Hepatocyte (in vitro differentiated cells): ENCODE measurements at regions not wholly inside any gene's neighbourhood (a gene's known extent, or its start where the extent isn't known, plus 50 kb on each side); places are given as distances from the start of the nearest gene placed in this dataset.
A peak's percentile ranks its signal among the peaks of the same experiment; 100 is the strongest.

Experiments
- DNase-seq: peaks from one replicate; pipeline ENCODE4 v3.0.0-alpha.2; 2016; ENCODE audit warnings: low spot score
- H2AFZ ChIP-seq: fragments of 200-600 bp; sonication (generic); 2 replicates; pipeline ENCODE4 v1.6.0; 2016; ENCODE audit warnings: antibody characterized with exemption, mild to moderate bottlenecking
- H3K27ac ChIP-seq: fragments of 200-600 bp; sonication (generic); 2 replicates; pipeline ENCODE4 v1.5.1; 2016; ENCODE audit warnings: mild to moderate bottlenecking
- H3K27me3 ChIP-seq: fragments of 200-600 bp; sonication (generic); 2 replicates; pipeline ENCODE4 v1.6.1; 2016
- H3K36me3 ChIP-seq: fragments of 200-600 bp; sonication (generic); replicated peaks from 2 replicates; pipeline ENCODE4 v1.5.1; 2016; ENCODE audit warnings: low read depth; ENCODE audit not compliant: insufficient read depth
- H3K4me1 ChIP-seq: fragments of 200-600 bp; sonication (generic); 2 replicates; pipeline ENCODE4 v1.5.1; 2016; ENCODE audit warnings: mild to moderate bottlenecking, moderate library complexity; ENCODE audit not compliant: insufficient read depth
- H3K4me2 ChIP-seq: fragments of 200-600 bp; sonication (generic); 2 replicates; pipeline ENCODE4 v1.6.0; 2016
- H3K4me3 ChIP-seq: fragments of 200-600 bp; sonication (generic); 2 replicates; pipeline ENCODE4 v1.5.1; 2016; ENCODE audit warnings: mild to moderate bottlenecking
- H3K79me2 ChIP-seq: fragments of 200-600 bp; sonication (generic); 2 replicates; pipeline ENCODE4 v1.6.0; 2017; ENCODE audit warnings: mild to moderate bottlenecking
- H3K9me2 ChIP-seq: fragments of 200-600 bp; sonication (generic); replicated peaks from 2 replicates; pipeline ENCODE4 v1.6.0; 2017; ENCODE audit warnings: mild to moderate bottlenecking; ENCODE audit not compliant: insufficient read depth
- H3K9me3 ChIP-seq: fragments of 200-600 bp; sonication (generic); 2 replicates; pipeline ENCODE4 v1.5.1; 2016; ENCODE audit warnings: low read depth, mild to moderate bottlenecking
- H4K20me1 ChIP-seq: fragments of 200-600 bp; sonication (generic); 2 replicates; pipeline ENCODE4 v1.6.0; 2016; ENCODE audit warnings: mild to moderate bottlenecking; ENCODE audit not compliant: insufficient read depth, poor library complexity, severe bottlenecking
- CTCF ChIP-seq: fragments of 200-600 bp; sonication (generic); IDR thresholded peaks from 2 replicates; pipeline ENCODE4 v1.5.1; 2016; ENCODE audit warnings: antibody characterized with exemption, mild to moderate bottlenecking; ENCODE audit not compliant: poor library complexity
- EZH2 ChIP-seq: fragments of 200-600 bp; sonication (generic); IDR thresholded peaks from 2 replicates; pipeline ENCODE4 v1.6.1; 2016; ENCODE audit warnings: antibody characterized with exemption, mild to moderate bottlenecking, borderline replicate concordance
- EZH2phosphoT487 ChIP-seq: fragments of 200-600 bp; sonication (generic); IDR thresholded peaks from one replicate; pipeline ENCODE4 v1.6.1; 2018; ENCODE audit warnings: antibody characterized with exemption, mild to moderate bottlenecking, low read depth, moderate library complexity; ENCODE audit not compliant: unreplicated experiment, severe bottlenecking
- WGBS: methylation state at CpG from one replicate; pipeline ENCODE4 v1.1.6; 2016; ENCODE audit warnings: low lambda C conversion rate; ENCODE audit errors: missing lambda C conversion rate; 5-methylcytosine and 5-hydroxymethylcytosine counted together

GRCh38 chr11:122334546-122335339 is 218.7 kb upstream of the BLID start:
- TF ChIP-seq EZH2phosphoT487 (no peak), EZH2 (no peak), CTCF (no peak)
- H3K27me3 ChIP-seq, result no peaks in the 10 kb centered on the region
- H3K9me2 ChIP-seq, result no peaks in the 10 kb centered on the region
- no peaks in the 10 kb centered on the region for H3K4me1 ChIP-seq
- no peak for DNase-seq
- H3K36me3 ChIP-seq, result no peaks in the 10 kb centered on the region
- H2AFZ ChIP-seq, result no peak overlapping the region
- 83% methylated on average over 10 of the region's 11 CpGs for WGBS
- H3K4me3 ChIP-seq, result no peak overlapping the region
- H3K27ac ChIP-seq, result peak overlapping the region; percentile 61
- H3K4me2 ChIP-seq, result peak overlapping the region; percentile 44
- H4K20me1 ChIP-seq, result no peaks in the 10 kb centered on the region
- no peaks in the 10 kb centered on the region for H3K79me2 ChIP-seq
- H3K9me3 ChIP-seq, result no peaks in the 10 kb centered on the region

GRCh38 chr11:122333467-122333866 is 217.5 kb upstream of the BLID start:
- WGBS, result 99% methylated on average over 4 of the region's 4 CpGs
- TF ChIP-seq CTCF (no peak), EZH2phosphoT487 (no peak), EZH2 (no peak)
- no peak for DNase-seq
- no peaks in the 10 kb centered on the region for H3K36me3 ChIP-seq
- H3K9me2 ChIP-seq, result no peaks in the 10 kb centered on the region
- H3K9me3 ChIP-seq, result no peaks in the 10 kb centered on the region
- no peak overlapping the region for H3K27ac ChIP-seq
- no peak overlapping the region for H3K4me2 ChIP-seq
- no peak overlapping the region for H2AFZ ChIP-seq
- no peaks in the 10 kb centered on the region for H3K79me2 ChIP-seq
- H3K4me3 ChIP-seq, result no peak overlapping the region
- no peaks in the 10 kb centered on the region for H3K4me1 ChIP-seq
- H4K20me1 ChIP-seq, result no peaks in the 10 kb centered on the region
- H3K27me3 ChIP-seq, result no peaks in the 10 kb centered on the region

GRCh38 chr11:122331079-122331478 is 215.1 kb upstream of the BLID start:
- H3K27me3 ChIP-seq, result no peaks in the 10 kb centered on the region
- 93% methylated on average over 1 of the region's 1 CpG for WGBS

More at GRCh38 chr11:122331079-122331478, 215.1 kb upstream of the BLID start:
- H3K36me3 ChIP-seq, result no peaks in the 10 kb centered on the region
- no peak overlapping the region for H3K4me2 ChIP-seq
- no peaks in the 10 kb centered on the region for H3K9me3 ChIP-seq
- H4K20me1 ChIP-seq, result no peaks in the 10 kb centered on the region
- no peaks in the 10 kb centered on the region for H3K9me2 ChIP-seq
- TF ChIP-seq EZH2phosphoT487, result no peak
- no peak for TF ChIP-seq EZH2
- TF ChIP-seq CTCF, result no peak
- no peak overlapping the region for H3K27ac ChIP-seq
- H3K4me1 ChIP-seq, result no peaks in the 10 kb centered on the region
- H3K79me2 ChIP-seq, result no peaks in the 10 kb centered on the region
- DNase-seq, result no peak
- no peak overlapping the region for H2AFZ ChIP-seq
- H3K4me3 ChIP-seq, result no peak overlapping the region
